ENCODE measurements at regions not wholly inside any gene's neighbourhood (a gene's known extent, or its start where the extent isn't known, plus 50 kb on each side); places are given as distances from the start of the nearest gene placed in this dataset.
"Not testable (repeated sequence)": the region's sequence is repeated elsewhere in the genome, so short reads cannot be mapped to it uniquely, and the experiment has no call there.

- ATAC-seq (no peak), DNase-seq (no peak)
- Mint-ChIP-seq H3K27ac (no peak overlapping the region), H3K4me3 (no peak overlapping the region), H3K9me3 (peaks cover 11 to 13% of the 10 kb centered on the region in 2 donors), H3K27me3 (no peaks in the 10 kb centered on the region), H3K4me1 (no peaks in the 10 kb centered on the region)
These were observed 50.2 kb upstream of the HIVEP1 start for GRCh38 chr6:11961923-11962322.

GRCh38 chr6:11960909-11961779 lies 51.0 kb upstream of the HIVEP1 start:
- no peak for ATAC-seq
- Mint-ChIP-seq H3K27me3 (no peaks in the 10 kb centered on the region), H3K4me1 (no peaks in the 10 kb centered on the region), H3K4me3 (no peak overlapping the region), H3K27ac (no peak overlapping the region), H3K9me3 (peaks cover 11 to 13% of the 10 kb centered on the region in 2 donors)
- no peak for DNase-seq

GRCh38 chr6:11956781-11957180 lies 55.3 kb upstream of the HIVEP1 start:
- no peak for ATAC-seq

GRCh38 chr6:11953641-11954040 lies 58.5 kb upstream of the HIVEP1 start:
- no peaks in the 10 kb centered on the region for H3K27me3 Mint-ChIP-seq
- no peaks in the 10 kb centered on the region for H3K9me3 Mint-ChIP-seq
- no peak for DNase-seq
- H3K27ac Mint-ChIP-seq = no peak overlapping the region
- no peak for ATAC-seq
- no peaks in the 10 kb centered on the region for H3K4me1 Mint-ChIP-seq
- no peak overlapping the region for H3K4me3 Mint-ChIP-seq

More at GRCh38 chr6:11956781-11957180, 55.3 kb upstream of the HIVEP1 start:
- DNase-seq = no peak
- no peaks in the 10 kb centered on the region for H3K27me3 Mint-ChIP-seq
- no peaks in the 10 kb centered on the region for H3K9me3 Mint-ChIP-seq
- H3K4me3 Mint-ChIP-seq = no peak overlapping the region
- H3K27ac Mint-ChIP-seq = no peak overlapping the region
- H3K4me1 Mint-ChIP-seq = no peaks in the 10 kb centered on the region

GRCh38 chr6:11952316-11952715 lies 59.8 kb upstream of the HIVEP1 start:
- no peaks in the 10 kb centered on the region for H3K27me3 Mint-ChIP-seq
- DNase-seq (no peak), ATAC-seq (no peak)
- no peaks in the 10 kb centered on the region for H3K9me3 Mint-ChIP-seq
- H3K4me3 Mint-ChIP-seq = no peak overlapping the region
- no peak overlapping the region for H3K27ac Mint-ChIP-seq
- no peaks in the 10 kb centered on the region for H3K4me1 Mint-ChIP-seq

GRCh38 chr6:11951868-11952267 lies 60.2 kb upstream of the HIVEP1 start:
- Mint-ChIP-seq H3K27ac (no peak overlapping the region), H3K4me3 (no peak overlapping the region), H3K4me1 (no peaks in the 10 kb centered on the region), H3K27me3 (no peaks in the 10 kb centered on the region), H3K9me3 (no peaks in the 10 kb centered on the region)
- no peak for DNase-seq
- no peak for ATAC-seq

- no peak for DNase-seq
- Mint-ChIP-seq H3K9me3 (no peaks in the 10 kb centered on the region), H3K27ac (no peak overlapping the region), H3K4me3 (no peak overlapping the region), H3K27me3 (no peaks in the 10 kb centered on the region), H3K4me1 (no peaks in the 10 kb centered on the region)
- no peak for ATAC-seq
These were observed 62.0 kb upstream of the HIVEP1 start for GRCh38 chr6:11950109-11950508.

- H3K9me3 Mint-ChIP-seq = no peaks in the 10 kb centered on the region
- no peaks in the 10 kb centered on the region for H3K4me1 Mint-ChIP-seq
- H3K4me3 Mint-ChIP-seq = no peak overlapping the region
- no peaks in the 10 kb centered on the region for H3K27me3 Mint-ChIP-seq
- ATAC-seq = no peak
- DNase-seq = no peak
- no peak overlapping the region for H3K27ac Mint-ChIP-seq
These were observed 64.5 kb upstream of the HIVEP1 start for GRCh38 chr6:11947575-11947974.

GRCh38 chr6:11947063-11947462 lies 65.0 kb upstream of the HIVEP1 start:
- DNase-seq (no peak), ATAC-seq (no peak)
- H3K4me3 Mint-ChIP-seq = no peak overlapping the region
- no peaks in the 10 kb centered on the region for H3K27me3 Mint-ChIP-seq
- H3K9me3 Mint-ChIP-seq = no peaks in the 10 kb centered on the region
- H3K27ac Mint-ChIP-seq = no peak overlapping the region
- peaks cover 5% of the 10 kb centered on the region for H3K4me1 Mint-ChIP-seq

GRCh38 chr6:11944111-11944510 lies 68.0 kb upstream of the HIVEP1 start:
- H3K4me1 Mint-ChIP-seq = peaks cover 7% of the 10 kb centered on the region
- DNase-seq (no peak), ATAC-seq (no peak)
- H3K4me3 Mint-ChIP-seq = no peak overlapping the region
- H3K9me3 Mint-ChIP-seq = no peaks in the 10 kb centered on the region
- no peaks in the 10 kb centered on the region for H3K27me3 Mint-ChIP-seq
- H3K27ac Mint-ChIP-seq = no peak overlapping the region

GRCh38 chr6:11943060-11943459 lies 69.1 kb upstream of the HIVEP1 start:
- no peak overlapping the region for H3K27ac Mint-ChIP-seq

GRCh38 chr6:11942185-11942864 lies 69.8 kb upstream of the HIVEP1 start:
- Mint-ChIP-seq H3K27ac (no peak overlapping the region), H3K4me1 (peaks cover 11% of the 10 kb centered on the region), H3K4me3 (no peak overlapping the region), H3K9me3 (no peaks in the 10 kb centered on the region), H3K27me3 (no peaks in the 10 kb centered on the region)
- DNase-seq = no peak
- ATAC-seq = no peak

More at GRCh38 chr6:11943060-11943459, 69.1 kb upstream of the HIVEP1 start:
- ATAC-seq (no peak), DNase-seq (no peak)
- H3K27me3 Mint-ChIP-seq = no peaks in the 10 kb centered on the region
- no peak overlapping the region for H3K4me3 Mint-ChIP-seq
- no peaks in the 10 kb centered on the region for H3K9me3 Mint-ChIP-seq
- peaks cover 11% of the 10 kb centered on the region for H3K4me1 Mint-ChIP-seq

- H3K27me3 Mint-ChIP-seq, ATAC-seq, H3K9me3 Mint-ChIP-seq, DNase-seq, H3K27ac Mint-ChIP-seq, H3K4me3 Mint-ChIP-seq: not testable (repeated sequence)
- peaks cover 11% of the 10 kb centered on the region for H3K4me1 Mint-ChIP-seq
These were observed 71.5 kb upstream of the HIVEP1 start for GRCh38 chr6:11940532-11941166.

GRCh38 chr6:11938285-11938890 lies 73.7 kb upstream of the HIVEP1 start:
- DNase-seq = no peak
- Mint-ChIP-seq H3K4me3 (no peak overlapping the region), H3K9me3 (peaks cover 0 to 7% of the 10 kb centered on the region in 2 donors), H3K27ac (no peak overlapping the region), H3K27me3 (no peaks in the 10 kb centered on the region), H3K4me1 (peaks cover 11% of the 10 kb centered on the region)
- ATAC-seq = no peak

- DNase-seq (no peak), ATAC-seq (no peak)
- H3K27me3 Mint-ChIP-seq = no peaks in the 10 kb centered on the region
- H3K27ac Mint-ChIP-seq = no peak overlapping the region
- H3K4me3 Mint-ChIP-seq = no peak overlapping the region
- H3K4me1 Mint-ChIP-seq = peaks cover 14% of the 10 kb centered on the region
- peaks cover 0 to 7% of the 10 kb centered on the region in 2 donors for H3K9me3 Mint-ChIP-seq
These were observed 77.5 kb upstream of the HIVEP1 start for GRCh38 chr6:11934638-11935037.
